Kidney epithelial cell (primary cell): ENCODE measurements at regions not wholly inside any gene's neighbourhood (a gene's known extent, or its start where the extent isn't known, plus 50 kb on each side); places are given as distances from the start of the nearest gene placed in this dataset.

Experiments used
- DNase-seq: peaks from one replicate; pipeline ENCODE4 v3.0.0-alpha.2; 2010; ENCODE audit warnings: low read depth
- H3K27me3 ChIP-seq: 2 replicates; pipeline ENCODE4 v1.6.0; 2011; ENCODE audit warnings: low read length; ENCODE audit not compliant: control insufficient read depth, insufficient read depth
- H3K36me3 ChIP-seq: 2 replicates; pipeline ENCODE4 v1.5.1; 2011; ENCODE audit warnings: low read length; ENCODE audit not compliant: control insufficient read depth, insufficient read depth
- H3K4me3 ChIP-seq: 2 replicates; pipeline ENCODE4 v1.5.1; 2011; ENCODE audit warnings: low read depth, mild to moderate bottlenecking, control low read depth, low read length
- TF ChIP-seq, protein P1 (sequence below): IDR thresholded peaks from 2 replicates; pipeline ENCODE4 v1.5.1; 2011; ENCODE audit warnings: mild to moderate bottlenecking, moderate library complexity, low read length, control low read depth, inconsistent platforms; ENCODE audit not compliant: insufficient read depth, poor library complexity, severe bottlenecking

DNA sequence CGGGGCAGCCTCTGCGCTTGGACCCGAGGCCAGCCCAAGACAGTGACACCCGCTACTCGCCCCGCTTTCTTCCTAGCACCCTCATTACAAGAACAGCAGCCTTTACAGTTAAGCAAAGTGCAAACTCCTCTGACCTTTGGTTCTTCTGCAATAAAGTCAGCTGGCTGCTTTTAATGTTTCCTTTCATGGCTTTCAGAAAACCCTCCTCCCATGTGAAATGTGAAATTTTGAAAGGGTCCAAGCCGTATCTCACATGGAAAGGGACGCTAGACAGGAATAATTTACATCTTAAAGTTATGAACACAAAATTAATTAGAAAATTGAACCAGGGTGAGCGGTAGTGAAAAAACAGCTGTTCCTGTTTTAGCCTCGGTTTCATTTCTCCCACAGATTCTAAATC lies 520.1 kb upstream of the FRG1 start:
- Histone ChIP-seq H3K27me3 (no peaks in the 10 kb centered on the region), H3K36me3 (no peaks in the 10 kb centered on the region), H3K4me3 (no peak overlapping the region)
- DNase-seq: no peak
- TF ChIP-seq, protein P1, sequence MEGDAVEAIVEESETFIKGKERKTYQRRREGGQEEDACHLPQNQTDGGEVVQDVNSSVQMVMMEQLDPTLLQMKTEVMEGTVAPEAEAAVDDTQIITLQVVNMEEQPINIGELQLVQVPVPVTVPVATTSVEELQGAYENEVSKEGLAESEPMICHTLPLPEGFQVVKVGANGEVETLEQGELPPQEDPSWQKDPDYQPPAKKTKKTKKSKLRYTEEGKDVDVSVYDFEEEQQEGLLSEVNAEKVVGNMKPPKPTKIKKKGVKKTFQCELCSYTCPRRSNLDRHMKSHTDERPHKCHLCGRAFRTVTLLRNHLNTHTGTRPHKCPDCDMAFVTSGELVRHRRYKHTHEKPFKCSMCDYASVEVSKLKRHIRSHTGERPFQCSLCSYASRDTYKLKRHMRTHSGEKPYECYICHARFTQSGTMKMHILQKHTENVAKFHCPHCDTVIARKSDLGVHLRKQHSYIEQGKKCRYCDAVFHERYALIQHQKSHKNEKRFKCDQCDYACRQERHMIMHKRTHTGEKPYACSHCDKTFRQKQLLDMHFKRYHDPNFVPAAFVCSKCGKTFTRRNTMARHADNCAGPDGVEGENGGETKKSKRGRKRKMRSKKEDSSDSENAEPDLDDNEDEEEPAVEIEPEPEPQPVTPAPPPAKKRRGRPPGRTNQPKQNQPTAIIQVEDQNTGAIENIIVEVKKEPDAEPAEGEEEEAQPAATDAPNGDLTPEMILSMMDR: no peak

DNA sequence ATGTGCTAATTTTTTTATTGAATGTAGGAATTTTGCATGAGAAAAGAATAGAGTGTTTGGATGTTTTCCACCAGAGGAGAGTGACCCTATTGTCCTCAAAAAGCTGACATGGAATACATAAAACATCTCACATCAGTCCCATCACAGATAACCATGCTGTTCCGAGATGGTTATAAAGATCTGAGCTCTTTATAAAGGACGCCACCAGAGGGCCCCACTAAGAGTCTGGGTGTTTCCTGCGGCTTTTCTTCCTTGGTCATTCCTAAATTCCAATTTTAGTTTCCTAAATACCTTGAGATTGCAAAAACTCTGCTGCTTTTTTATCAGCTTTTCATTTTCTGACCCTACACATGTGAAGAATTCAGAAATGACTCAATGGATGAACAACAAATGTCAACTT lies 504.5 kb upstream of the FRG1 start:
- TF ChIP-seq, protein P1: no peak
- H3K36me3 ChIP-seq: no peaks in the 10 kb centered on the region
- no peak for DNase-seq
- no peak overlapping the region for H3K4me3 ChIP-seq
- no peaks in the 10 kb centered on the region for H3K27me3 ChIP-seq

DNA sequence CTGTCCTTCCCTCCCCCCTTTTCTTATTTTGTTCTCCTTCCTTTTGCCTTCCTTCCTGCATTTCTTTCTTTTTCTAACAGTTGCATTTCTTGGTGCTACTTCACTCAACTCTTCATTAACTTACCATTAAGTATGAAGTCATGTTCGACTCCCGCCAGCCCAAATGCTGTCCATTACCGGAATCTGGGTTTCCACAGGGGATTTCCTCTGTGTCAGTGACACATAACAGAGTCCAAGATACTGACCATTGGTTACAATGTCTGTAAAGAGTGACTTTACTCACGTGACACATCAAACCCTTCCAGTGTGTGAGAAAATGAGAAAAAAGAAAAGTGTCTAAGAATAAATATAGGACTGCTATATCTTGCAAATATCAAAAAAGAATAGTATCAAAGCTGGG lies 500.0 kb upstream of the FRG1 start:
- TF ChIP-seq, protein P1: no peak
- H3K27me3 ChIP-seq: no peaks in the 10 kb centered on the region
- no peak for DNase-seq
- H3K36me3 ChIP-seq: no peaks in the 10 kb centered on the region
- H3K4me3 ChIP-seq: no peak overlapping the region

DNA sequence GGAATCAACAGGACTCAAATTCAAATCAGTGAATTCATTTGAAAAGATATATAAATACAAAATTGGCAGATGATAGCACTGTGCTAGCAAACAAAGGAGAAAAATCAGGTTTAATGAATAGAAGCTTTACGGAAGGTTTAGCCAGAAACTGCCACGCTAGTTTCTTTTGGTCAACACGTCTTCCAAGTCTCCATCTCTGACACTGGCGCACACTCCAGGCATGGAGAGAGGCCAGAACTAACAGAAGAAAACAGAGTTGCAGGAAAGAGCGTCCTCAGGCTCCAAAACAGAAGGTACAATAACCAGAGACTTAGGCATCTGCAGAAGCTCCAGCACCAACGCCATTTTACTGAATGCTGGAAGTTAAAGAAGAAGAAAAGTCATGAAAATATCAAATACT lies 497.3 kb upstream of the FRG1 start:
- no peaks in the 10 kb centered on the region for H3K27me3 ChIP-seq
- TF ChIP-seq, protein P1: no peak
- H3K36me3 ChIP-seq: no peaks in the 10 kb centered on the region
- DNase-seq: no peak
- no peak overlapping the region for H3K4me3 ChIP-seq

DNA sequence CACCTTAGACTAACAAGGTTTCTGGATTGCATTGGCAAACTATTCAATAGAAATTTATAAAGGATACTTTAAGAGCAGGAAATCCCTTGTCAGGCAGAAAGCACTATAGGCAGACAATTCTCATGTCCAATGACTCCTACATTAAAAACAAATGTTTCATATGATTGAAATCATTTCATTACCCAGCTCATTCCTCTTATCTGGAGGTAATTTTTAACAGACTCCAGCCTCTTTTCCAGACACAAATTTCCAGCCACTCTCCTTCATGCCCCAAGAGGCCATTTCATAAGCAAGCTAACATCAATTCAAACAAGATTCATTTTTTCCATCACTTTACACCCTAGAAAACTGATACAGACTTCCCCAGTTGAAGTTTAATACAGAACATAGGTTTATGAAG lies 495.1 kb upstream of the FRG1 start:
- no peaks in the 10 kb centered on the region for H3K36me3 ChIP-seq
- TF ChIP-seq, protein P1: no peak
- no peak for DNase-seq
- no peaks in the 10 kb centered on the region for H3K27me3 ChIP-seq
- H3K4me3 ChIP-seq: no peak overlapping the region

DNA sequence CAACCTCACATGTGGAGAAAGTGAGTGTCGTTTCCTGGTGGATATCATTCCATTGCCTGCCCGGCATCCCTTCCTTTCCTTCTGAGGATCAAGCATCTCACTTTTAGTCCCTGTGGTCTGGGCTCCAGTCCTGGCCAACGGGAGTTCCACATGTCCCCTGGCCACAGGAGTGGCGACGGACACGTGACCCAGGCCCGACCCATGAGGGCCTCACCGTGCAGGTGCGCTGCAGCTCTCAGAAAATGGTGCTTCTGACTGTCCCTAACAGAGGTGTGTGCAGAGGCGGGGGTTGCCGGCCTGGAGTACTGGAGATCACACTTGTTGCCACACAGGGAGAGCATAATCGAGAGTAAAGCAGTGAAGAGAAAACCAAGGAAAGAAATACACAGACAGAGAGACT lies 476.9 kb upstream of the FRG1 start:
- H3K36me3 ChIP-seq: no peaks in the 10 kb centered on the region
- TF ChIP-seq, protein P1: no peak
- DNase-seq: no peak
- no peaks in the 10 kb centered on the region for H3K27me3 ChIP-seq
- H3K4me3 ChIP-seq: no peak overlapping the region
